Fibroblast of the conjunctiva (primary cell): ENCODE measurements at regions not wholly inside any gene's neighbourhood (a gene's known extent, or its start where the extent isn't known, plus 50 kb on each side); places are given as distances from the start of the nearest gene placed in this dataset.

Experiments
- DNase-seq: peaks from one replicate; pipeline ENCODE4 v3.0.0-alpha.2; 2010; ENCODE audit warnings: low read depth

DNA sequence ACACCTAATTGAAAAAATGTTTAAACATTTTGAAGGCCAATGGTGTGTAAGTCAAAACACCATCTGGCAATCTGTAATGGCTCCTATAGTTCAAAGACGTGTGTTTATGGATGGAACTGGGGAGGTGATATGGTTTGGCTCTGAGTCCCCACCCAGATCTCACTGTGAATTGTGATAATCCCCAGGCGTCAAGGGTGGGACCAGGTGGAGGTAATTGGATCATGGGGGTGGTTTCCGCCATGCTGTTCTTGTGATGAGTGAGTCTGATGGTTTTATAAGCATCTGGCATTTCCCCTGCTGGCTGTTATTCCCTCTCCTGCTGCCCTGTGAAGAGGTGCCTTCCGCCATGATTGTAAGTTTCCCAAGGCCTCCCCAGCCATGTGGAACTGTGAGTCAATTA is 52.2 kb downstream of the ADRA2C start:
- no peak for DNase-seq

DNA sequence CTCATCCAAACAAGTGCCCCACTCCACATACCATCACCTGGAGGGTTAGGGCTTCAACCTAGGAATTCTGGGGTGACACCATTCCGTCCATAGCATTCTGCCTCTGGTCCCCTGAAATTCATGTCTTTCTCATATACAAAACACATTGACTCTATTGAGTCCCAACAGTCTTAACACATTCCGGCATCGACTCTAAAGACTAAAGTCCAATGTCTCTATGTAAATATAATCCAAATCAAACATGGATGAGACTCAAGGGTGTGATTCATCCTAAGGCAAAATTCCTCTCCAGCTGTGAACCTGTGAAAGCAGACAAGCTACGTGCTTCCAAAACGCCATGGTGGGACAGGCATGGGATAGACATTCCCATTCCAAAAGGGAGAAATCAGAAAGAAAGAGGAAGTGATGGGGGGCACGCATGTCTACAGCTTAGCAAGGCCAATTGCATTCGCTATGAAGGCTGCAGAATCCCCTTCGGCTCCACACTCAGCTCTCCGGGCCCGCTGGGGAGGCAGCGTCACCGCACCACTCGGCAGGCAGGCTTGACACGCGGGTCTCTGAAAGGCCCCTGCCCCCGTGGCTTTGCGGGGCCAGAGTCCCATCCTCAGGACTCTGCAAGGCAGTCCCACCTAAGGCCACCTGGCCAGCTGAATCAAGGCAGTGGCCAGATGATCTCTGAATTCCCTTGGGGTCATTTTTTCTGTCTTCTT is 53.2 kb downstream of the ADRA2C start:
- DNase-seq = no peak

DNA sequence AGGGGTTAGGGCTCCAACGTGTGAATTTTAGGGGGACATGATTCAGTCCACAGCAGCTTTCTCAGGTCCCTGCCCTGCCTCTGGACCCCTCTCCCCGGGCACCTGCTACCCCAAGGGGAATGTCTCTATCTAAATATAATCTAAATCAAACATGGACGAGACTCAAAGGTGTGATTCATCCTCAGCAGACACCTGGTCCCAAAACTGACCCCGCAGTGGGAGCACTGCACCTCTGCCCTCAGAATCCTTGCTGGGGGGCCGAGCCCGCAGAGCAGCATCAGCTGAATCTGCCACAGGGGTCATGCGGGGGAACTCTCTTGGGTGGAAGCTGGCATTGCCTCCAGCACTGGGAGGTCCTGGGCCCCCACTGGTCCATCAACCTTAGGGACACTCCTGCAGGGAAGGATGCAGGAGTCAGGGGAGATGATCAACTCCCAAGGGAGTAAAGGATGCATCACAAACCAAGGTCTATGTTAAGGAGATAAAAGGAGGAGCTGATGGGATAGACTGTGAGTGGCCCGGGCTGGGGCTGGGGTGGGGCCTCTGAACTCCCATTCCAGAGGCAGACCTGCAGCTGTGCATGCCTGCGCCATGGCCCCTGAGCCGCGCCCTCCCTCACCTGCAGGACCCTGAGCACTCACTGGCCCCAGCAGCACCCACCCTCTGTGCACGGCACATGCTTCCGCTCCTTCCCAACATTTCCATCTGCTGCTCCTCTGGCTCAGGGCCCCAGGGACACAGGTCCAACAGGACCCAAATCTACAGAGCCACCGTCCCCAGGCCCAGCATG is 54.0 kb downstream of the ADRA2C start:
- no peak for DNase-seq

DNA sequence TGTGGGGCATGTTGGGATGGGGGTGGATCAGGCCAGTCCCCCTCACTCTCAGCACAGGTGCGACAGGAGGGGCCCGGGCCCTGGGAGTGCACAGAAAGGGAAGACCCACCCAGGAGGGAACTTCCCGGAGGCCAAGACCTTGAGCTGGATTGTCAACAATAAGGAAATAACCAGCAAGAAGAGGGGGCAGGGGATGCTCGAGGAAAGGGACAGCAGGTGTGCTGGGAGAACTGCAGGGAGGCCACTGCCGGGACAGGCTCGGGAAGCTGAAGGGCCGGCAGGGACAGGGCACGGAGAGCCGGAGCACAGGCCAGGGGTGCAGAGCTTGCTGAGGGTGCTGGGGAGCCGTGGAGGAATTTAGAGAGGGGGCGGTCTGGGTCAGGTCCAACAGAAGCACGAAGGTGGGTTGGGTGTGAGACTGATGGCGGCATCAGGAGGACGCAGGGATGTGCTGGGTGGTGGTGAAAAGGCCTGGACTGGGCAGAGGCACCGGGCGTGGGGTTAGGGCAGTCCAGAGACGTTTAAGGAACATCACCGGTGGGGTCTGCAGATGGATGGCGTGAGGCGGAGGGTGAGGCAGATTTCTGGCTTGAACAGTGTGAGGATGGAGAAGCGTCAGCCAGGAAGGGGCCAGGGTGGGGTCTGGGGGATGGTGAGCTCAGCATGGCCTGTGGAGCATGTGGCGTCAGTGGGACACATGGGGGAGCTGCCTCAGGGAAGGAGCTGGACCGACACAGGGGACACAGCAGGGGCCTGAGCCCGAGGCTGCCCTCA is 54.8 kb downstream of the ADRA2C start:
- no peak for DNase-seq

DNA sequence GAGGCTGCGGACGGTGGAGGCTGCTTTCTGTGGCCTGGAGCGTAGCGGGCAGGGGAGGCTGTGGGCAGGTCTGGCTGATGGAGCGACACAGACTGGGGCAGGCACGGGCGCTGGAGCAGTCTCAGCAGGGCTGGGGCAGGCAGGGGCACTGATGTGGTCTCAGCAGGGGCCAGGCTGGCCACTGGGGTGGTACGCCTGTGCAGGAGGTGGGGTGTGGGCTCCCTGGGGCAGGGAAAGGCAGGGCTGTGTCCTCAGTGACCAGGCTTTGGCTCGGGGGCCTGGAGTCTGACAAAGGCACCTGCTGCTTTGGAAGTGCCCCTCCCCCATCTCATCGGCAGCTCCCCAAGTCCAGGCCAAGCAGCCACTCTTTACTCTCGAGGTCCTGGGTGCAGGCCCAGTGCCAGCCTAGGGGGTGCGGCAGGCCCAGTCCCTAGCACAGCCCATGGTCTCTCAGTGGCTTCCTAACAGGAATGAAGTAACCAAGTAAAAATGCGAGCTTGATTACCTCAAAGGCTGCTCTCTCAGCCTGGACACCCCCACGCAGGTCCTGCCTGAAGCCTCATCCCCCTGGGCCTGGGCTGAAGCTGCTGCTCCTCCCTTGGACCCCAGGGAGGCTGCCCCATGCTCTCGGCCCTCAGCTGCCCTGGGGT is 55.5 kb downstream of the ADRA2C start:
- no peak for DNase-seq

DNA sequence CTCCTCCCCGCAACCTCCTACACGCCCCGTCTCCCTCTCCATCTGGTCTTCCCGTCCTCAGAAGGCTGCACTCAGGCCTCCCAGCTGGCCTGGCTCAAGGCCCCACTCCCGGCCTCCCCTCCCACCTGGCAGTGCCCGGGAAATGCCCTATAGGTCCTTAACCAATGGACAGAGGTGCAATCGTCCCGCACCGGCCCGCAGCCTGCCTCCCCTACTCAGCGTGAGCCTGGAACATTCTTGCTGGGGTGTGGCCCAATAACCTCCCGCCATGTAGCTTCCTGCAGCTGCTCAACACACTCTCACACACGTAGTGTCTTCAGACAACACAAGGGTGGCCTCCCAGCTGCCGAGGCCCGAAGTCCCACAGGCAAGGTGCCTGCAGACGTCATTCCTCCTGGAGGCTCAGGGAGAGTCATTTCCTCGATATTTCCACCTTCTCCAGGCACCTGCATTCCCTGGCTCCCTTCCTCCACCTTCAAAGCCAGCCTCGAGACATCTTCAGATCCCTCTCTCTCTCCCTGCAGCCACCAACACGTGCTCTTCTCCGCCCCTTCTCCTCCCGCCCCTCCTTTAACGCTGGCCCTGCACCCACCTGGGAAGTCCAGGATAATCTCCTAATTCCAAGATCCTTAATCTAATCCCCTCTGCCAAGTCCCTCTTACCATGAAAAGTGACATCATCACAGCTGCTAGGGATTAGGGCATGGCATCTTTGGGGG is 56.2 kb downstream of the ADRA2C start:
- no peak for DNase-seq

DNA sequence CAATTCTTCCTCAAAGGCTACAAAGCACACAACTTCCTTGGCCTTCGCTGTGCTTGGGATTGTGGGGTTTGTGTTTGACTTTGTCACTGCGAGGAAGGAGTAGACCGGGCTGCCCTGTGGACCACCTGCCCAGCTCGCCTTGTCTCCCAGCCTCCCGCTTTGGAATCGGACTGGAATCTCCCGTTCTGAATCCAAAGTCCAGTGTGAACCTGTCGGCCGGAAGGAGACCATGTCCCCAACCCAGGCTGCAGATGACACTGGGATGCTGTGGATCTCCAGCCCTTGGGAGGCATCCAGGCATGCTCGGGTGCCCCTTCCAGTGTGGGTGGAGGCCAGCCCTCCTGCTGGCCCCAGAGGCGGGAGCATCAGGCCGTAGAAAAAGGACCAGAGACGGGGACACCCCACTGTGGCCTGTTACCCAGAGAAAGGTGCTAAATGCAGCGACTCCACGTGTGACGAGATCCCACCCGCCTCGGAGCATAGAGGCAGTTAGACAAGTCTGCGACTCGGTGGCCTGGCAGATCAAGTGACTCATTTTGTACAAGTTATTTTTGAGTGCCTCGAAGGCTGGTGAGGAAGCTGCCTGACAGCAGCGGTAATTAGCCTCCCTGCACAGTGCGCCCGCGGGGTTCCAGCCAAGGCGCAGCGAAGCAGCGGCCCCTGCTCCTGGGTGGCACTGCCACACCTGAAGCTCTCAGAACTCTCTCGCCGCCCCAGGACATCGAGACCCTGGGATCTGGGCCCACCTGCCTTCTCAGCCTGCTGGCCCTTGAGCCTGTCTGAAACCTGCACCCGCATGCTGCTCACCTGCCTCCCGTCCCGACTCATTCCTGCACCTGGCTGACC is 57.5 kb downstream of the ADRA2C start:
- no peak for DNase-seq

DNA sequence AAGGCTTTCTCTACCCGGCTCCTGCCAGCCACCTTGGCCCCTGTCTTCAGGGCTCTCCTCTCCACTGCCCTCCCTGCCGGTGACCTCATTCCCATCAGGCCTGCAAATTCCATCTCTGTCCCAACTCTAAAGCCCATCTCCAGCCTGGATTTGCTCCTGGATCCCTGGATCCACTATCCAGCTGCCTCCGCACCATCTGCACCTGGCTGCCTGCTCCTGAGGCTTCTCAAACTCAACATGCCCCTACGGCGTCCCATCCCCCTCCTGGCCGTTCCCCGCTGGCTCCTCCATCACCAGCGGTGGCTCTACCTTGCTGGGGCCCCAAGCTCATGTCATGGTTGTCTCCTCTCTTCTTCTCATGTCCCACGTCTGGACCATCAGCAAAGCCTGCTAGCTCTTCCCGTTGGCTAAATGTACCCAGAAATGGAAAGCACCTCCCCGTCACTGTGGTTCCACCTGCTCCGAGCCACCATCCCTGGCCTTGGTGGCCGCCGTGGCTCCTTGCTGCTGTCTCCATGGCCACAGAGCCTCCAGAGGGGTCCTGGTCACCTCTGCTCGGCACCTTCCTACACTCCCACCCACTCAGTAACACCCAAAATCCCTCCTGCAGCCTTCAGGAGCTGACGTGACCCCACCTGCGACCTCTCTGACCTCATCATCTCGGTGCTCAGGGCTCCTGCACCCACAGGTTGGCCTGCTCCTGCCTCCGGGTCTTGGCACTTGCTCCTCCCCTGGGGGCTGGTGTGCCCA is 58.5 kb downstream of the ADRA2C start:
- no peak for DNase-seq

DNA sequence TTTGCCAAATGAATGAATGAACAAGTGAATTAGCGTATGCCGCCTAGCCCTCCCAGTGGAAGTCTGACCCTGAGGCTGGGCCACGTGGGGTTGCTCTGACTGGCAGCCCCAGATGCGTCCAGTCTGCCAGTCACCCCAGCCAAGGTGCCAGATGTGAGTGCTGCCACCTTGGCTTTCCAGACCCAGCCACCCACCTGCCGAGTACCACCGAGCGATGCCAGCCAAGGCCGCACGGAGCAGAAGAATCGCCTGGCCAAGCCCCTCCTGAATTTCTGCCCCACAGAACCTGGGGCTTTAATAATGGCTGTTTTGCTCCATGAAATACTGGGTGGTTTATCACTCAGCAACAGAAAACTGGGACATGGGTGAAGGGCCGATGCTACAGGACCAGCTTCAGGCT is 59.3 kb downstream of the ADRA2C start:
- DNase-seq = no peak

DNA sequence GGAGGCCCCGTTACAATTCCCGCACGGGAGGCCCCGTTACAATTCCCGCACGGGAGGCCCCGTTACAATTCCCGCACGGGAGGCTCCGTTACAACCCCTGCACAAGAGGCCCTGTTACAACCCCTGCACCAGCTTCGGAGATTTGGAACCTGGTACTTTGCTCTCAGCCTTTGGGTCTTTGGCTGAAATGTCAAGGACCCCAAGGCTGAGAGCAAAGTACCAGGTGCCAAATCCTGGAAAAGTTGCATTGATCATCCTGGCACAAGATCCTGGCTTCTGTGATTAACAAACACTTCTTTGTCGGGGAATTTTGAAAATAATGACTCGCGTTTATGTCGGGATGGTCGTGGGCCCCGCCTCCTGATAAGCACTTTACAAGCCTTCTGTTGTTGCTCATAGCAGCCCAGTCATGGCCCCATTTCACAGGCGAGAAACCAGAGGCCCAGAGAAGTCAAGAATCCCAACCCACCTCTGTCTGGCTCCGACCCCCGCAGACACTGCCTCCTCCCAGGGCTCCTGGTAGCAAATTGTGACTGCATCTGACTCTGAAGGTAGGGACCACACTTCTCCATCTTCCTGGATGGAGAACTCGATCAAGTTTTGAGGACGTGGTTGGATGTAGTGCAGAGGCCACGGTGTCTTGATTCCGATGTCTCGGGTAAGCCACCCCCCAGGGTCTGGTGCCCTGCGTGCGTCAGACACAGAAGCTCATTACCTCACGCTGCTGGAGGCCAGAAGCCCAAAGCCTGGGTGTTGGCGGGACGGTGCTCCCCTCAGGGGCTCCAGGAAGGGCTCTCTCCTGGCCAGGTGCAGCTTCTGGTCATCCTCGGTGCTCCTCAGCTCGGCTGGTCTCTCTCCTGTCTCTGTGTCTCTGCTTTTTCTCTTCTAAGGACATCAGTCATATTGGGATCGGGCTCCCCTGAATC is 60.3 kb downstream of the ADRA2C start:
- DNase-seq = no peak

DNA sequence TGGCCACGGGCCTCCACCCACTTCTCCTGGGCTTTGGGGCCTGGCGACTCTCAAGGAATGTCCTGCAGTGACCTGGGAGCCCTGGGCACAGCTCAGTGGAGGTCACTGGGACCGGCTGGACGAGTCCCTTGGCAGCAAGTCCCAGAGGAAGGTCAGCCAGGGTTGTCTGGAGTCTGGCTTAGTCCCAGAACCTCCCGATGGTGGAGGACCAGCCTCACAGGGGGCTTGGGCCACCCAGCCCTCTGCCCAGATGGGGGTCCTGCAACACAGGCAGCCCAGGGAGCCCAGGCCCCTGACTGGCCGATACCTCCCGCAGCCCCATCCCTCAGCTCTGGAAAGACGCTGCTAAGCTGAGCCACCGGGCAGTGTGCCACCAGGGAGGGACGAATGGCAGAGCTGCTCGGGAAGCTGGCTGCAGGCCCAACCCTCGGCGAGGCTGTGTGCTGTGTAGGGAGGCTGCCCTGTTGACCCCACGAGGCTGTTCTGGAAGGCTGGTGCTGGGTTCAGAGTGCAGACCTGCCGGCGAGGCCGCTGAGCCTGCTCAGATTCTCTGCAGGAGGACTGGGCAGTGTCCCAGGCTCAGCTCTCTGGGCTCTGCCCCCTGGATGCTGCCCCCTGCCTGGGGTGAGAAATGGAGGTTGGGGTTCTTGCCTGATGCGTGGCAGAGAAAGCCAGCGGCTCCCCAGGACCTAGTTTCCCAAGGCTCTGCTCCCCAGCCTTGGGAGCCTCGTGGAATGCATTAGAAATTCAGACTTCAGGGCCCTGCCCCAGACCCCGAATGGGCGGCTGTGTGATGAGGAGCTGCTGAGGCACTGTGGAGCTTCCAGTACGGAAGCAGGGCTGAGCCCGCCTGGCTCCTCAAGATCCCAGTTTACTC is 61.7 kb downstream of the ADRA2C start:
- DNase-seq = peak; percentile 39

DNA sequence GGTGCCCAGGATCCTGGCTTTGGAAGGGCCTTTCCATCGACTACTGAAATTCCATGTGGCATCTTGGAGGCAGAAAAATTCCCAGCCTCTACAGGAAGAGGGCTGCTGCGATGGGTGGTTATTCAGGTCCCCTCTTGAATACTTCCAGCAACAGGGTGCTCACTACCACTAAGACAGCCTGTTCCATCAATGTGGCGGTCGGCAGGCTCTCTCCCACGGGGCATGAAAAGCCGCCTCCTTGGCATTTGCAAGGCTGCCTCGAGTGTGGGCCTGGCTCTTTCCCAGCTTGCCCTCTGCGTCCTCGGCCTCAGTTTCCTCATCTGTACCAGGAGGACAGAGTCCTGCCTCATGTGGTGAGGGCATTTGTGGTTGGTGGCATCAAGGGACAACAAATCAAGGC is 62.4 kb downstream of the ADRA2C start:
- DNase-seq = no peak

DNA sequence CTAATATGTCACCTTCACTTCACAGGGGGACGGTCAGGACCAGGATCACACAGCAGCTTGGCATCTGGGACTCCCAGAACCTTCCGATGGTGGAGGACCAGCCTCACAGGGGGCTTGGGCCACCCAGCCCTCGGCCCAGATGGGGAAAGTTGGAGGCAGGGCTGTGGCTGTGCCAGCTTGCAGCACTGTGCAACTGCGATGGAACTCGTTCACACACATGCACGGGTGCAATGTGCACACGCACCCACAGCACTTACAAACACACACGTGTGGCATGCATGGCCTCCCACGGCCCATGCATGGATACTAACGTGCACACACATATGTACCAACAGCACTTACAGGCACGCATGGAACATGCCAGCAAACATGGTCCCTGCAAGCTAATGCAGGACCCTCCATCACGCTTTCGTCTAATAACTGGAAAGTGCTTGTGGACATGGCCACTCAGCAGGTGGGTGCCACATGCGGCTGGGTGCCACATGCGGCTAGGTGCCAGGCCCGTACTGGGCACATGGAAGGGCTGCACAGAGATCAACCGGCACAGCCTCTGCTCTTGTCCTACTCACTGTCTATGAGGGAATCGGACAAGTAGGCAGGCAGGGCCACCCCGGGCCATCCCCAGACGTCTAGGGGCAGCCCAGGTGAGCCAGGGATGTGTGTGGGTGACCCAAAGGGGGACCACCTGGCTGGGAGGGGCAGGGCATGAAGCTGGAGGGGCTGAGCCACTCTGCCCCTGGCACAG is 63.2 kb downstream of the ADRA2C start:
- no peak for DNase-seq

DNA sequence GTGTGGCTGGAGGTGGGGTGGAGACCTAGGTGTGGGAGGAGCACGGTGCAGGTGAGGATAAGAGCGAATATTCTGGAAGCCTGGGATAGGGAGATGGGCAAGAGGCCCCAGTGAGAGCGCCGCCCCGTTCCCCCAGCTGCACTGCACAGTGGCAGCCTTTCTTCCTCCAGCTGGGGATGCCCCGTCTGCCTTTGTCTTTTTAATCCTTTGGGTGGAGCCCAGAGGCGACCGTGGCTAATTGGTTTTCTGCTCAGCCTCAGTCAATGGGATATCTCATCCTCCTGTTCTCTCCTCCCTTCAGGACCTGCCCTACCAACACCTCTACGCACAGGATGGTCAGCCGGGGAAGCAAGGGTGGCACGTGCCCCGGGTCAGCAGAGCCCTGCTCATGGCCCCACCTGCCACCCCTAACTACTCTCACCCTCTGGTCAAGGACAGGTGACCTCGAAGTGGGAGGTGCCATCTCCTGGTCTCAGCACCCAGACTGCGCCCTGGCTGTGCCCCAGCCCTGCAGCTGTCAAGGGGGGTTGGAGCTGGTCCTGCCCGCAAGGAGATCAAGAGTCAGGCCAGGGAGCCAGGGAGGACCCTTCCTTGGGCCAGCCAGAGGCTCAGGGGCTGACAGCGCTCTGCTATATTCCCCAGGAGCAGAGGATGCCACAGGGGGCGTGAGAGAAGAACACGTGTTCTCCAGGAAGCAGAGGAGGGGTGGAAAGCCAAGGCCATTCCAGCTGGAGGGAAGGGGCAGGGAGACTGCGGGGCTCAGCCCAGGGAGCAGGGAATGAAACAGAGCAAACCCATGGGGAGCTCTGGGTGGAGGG is 64.0 kb downstream of the ADRA2C start:
- DNase-seq = no peak

DNA sequence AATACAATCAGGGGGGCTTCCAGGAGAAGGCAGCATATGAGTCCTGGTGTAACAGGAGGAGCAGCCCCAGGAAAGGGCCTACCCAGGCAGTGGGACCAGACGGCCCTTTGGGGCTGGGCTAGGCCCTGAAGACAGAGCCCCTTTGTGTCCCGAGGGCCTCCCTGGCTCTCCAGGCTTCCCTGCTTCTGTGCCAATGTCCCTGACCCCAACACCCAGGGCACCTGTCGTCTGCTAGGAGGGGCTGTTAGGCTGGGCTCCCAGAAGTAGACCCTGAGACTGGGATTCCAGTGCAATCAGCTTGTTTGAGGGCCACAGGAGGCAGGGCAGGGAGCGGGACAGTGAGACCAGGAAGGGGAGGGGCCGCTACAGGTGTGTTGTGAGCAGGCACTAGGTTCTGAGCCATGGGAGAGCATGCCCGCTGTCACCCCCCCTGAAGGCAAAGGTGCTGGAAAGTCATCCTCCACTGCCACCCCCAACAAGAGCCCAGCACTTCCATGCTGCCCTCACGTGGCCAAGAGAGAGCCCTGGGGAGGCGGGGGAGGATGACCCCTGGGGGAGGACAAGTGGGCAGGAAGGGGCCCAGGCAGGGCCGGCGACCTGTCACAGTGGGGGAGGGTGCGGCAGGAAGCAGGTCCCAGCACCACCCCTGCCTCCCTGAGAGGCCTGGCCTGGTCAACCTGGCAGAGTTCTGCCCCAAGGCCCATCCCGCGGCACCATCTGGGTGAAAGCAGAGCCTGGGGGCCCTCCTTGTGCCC is 64.8 kb downstream of the ADRA2C start:
- no peak for DNase-seq
